Upper lobe of left lung (tissue), 4 donors: ENCODE measurements at regions not wholly inside any gene's neighbourhood (a gene's known extent, or its start where the extent isn't known, plus 50 kb on each side); places are given as distances from the start of the nearest gene placed in this dataset.

Experiments
- EP300 ChIP-seq, 4 donors: sonication (generic); formaldehyde crosslinking; IDR thresholded peaks; one replicate each; pipeline ENCODE4 v1.5.1; 2017; ENCODE audit warnings: antibody characterized with exemption in 4 of 4, control low read depth in 2 of 4
- POLR2A ChIP-seq, 4 donors: fragments of 450-650 bp; IDR thresholded peaks; one replicate each; pipeline ENCODE4 v1.5.1; 2016 to 2017; ENCODE audit warnings: antibody characterized with exemption in 4 of 4, mild to moderate bottlenecking in 2 of 4
- POLR2AphosphoS5 ChIP-seq, 2 donors: sonication (generic); formaldehyde crosslinking; IDR thresholded peaks; one replicate each; pipeline ENCODE4 v1.5.1; 2017; ENCODE audit warnings: antibody characterized with exemption in 2 of 2
- TF ChIP-seq, protein P1 (sequence below), 6 experiments: fragments of 450-650 bp in 4 of 6; fragments of 200-600 bp in 2 of 6; sonication (generic) in 2 of 6; IDR thresholded peaks; one replicate each; pipeline ENCODE4 v1.5.1; 2016 to 2019; ENCODE audit warnings: antibody characterized with exemption in 6 of 6

DNA sequence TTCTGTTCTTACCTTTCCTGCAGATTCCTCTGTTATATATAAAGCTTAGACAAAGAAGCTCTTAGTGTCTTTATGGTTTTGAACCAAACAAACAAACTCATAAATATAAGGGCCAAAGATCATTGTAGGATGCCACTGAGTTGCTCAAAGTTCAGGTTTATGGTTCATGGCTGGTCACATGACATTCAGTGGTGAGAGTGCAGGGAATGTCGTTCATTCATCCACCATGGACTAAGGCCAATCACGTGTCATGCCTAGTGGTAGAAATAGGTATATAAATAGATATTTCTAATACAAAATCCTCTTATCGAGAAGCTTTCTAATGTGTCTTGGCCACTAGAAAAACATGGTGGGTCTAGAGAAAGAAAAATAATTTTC, 119.4 kb downstream of the GATA3 start:
- TF ChIP-seq, protein P1, sequence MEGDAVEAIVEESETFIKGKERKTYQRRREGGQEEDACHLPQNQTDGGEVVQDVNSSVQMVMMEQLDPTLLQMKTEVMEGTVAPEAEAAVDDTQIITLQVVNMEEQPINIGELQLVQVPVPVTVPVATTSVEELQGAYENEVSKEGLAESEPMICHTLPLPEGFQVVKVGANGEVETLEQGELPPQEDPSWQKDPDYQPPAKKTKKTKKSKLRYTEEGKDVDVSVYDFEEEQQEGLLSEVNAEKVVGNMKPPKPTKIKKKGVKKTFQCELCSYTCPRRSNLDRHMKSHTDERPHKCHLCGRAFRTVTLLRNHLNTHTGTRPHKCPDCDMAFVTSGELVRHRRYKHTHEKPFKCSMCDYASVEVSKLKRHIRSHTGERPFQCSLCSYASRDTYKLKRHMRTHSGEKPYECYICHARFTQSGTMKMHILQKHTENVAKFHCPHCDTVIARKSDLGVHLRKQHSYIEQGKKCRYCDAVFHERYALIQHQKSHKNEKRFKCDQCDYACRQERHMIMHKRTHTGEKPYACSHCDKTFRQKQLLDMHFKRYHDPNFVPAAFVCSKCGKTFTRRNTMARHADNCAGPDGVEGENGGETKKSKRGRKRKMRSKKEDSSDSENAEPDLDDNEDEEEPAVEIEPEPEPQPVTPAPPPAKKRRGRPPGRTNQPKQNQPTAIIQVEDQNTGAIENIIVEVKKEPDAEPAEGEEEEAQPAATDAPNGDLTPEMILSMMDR (IDR thresholded peaks at IDR 0.05) = no peak
- TF ChIP-seq POLR2A (IDR thresholded peaks at IDR 0.05) (no peak), EP300 (IDR thresholded peaks at IDR 0.05) (no peak), POLR2AphosphoS5 (IDR thresholded peaks at IDR 0.05) (no peak)
